HG02623 (cell line): ENCODE measurements at regions not wholly inside any gene's neighbourhood (a gene's known extent, or its start where the extent isn't known, plus 50 kb on each side); places are given as distances from the start of the nearest gene placed in this dataset.
"Not testable (repeated sequence)": the region's sequence is repeated elsewhere in the genome, so short reads cannot be mapped to it uniquely, and the experiment has no call there.

Experiments used
- ATAC-seq: cut with Tn5 transposase; IDR thresholded peaks from one replicate; pipeline ENCODE4 v1.9.1; 2021; ENCODE audit warnings: moderate library complexity; ENCODE audit not compliant: unreplicated experiment

- ATAC-seq, result not testable (repeated sequence)
Observed at GRCh38 chr20:25852968-25853717, 156.5 kb upstream of the ZNF337 start.

GRCh38 chr20:25850133-25850532 is 153.5 kb upstream of the ZNF337 start:
- ATAC-seq, result not testable (repeated sequence)

GRCh38 chr20:25848222-25848621 is 151.6 kb upstream of the ZNF337 start:
- no peak for ATAC-seq

- not testable (repeated sequence) for ATAC-seq
Observed at GRCh38 chr20:25844640-25845039, 148.0 kb upstream of the ZNF337 start.

GRCh38 chr20:25813511-25813910 is 116.9 kb upstream of the ZNF337 start:
- not testable (repeated sequence) for ATAC-seq

GRCh38 chr20:25798174-25798993 is 101.7 kb upstream of the ZNF337 start:
- not testable (repeated sequence) for ATAC-seq

- ATAC-seq, result not testable (repeated sequence)
Observed at GRCh38 chr20:25797062-25797461, 100.4 kb upstream of the ZNF337 start.

GRCh38 chr20:25777241-25777640 is 80.6 kb upstream of the ZNF337 start:
- ATAC-seq, result not testable (repeated sequence)

- ATAC-seq, result not testable (repeated sequence)
Observed at GRCh38 chr20:25774711-25775110, 78.1 kb upstream of the ZNF337 start.

- ATAC-seq, result not testable (repeated sequence)
Observed at GRCh38 chr20:25774203-25774602, 77.5 kb upstream of the ZNF337 start.

GRCh38 chr20:25772437-25772836 is 75.8 kb upstream of the ZNF337 start:
- not testable (repeated sequence) for ATAC-seq

- ATAC-seq, result not testable (repeated sequence)
Observed at GRCh38 chr20:25771818-25772217, 75.2 kb upstream of the ZNF337 start.

- ATAC-seq, result no peak
Observed at GRCh38 chr20:25761596-25761995, 64.9 kb upstream of the ZNF337 start.

- ATAC-seq, result not testable (repeated sequence)
Observed at GRCh38 chr20:25761046-25761445, 64.4 kb upstream of the ZNF337 start.

- ATAC-seq, result peak; percentile 64
Observed at GRCh38 chr20:25750765-25751696, 54.4 kb upstream of the ZNF337 start.

- no peak for ATAC-seq
Observed at GRCh38 chr20:25750220-25750764, 53.6 kb upstream of the ZNF337 start.

GRCh38 chr20:25749649-25750048 is 53.0 kb upstream of the ZNF337 start:
- ATAC-seq, result no peak
